WTC11 (cell line): ENCODE measurements at regions not wholly inside any gene's neighbourhood (a gene's known extent, or its start where the extent isn't known, plus 50 kb on each side); places are given as distances from the start of the nearest gene placed in this dataset.

Source experiments
- ATAC-seq: fragments of 200-7000 bp; cut with Tn5 transposase; 2 replicates; pipeline ENCODE4 v1.10.0; 2021; ENCODE audit warnings: mild to moderate bottlenecking, moderate library complexity
- CTCF ChIA-PET: fragments of 300-600 bp; sonication (Branson Sonifier 250); formaldehyde crosslinking; loops from one replicate; lab custom pipeline; 2021; ENCODE audit warnings: antibody characterized with exemption; lab: Charles Lee
- POLR2A ChIA-PET: fragments of 350-600 bp; sonication (Branson Sonifier 250); formaldehyde crosslinking; loops from one replicate; lab custom pipeline; 2021; ENCODE audit warnings: antibody characterized with exemption; lab: Charles Lee
- DNase-seq: peaks from one replicate; pipeline ENCODE4 v3.0.0; 2021; ENCODE audit warnings: low spot score
- H3K27ac Mint-ChIP-seq: 2 replicates; pipeline ENCODE4 v1.8.0; 2021; ENCODE audit warnings: mixed read lengths
- H3K27me3 Mint-ChIP-seq: 2 replicates; pipeline ENCODE4 v1.8.0; 2021; ENCODE audit warnings: low read depth, mild to moderate bottlenecking, moderate library complexity, mixed read lengths
- H3K36me3 Mint-ChIP-seq: 2 replicates; pipeline ENCODE4 v1.8.0; 2021; ENCODE audit warnings: mixed read lengths
- H3K4me1 Mint-ChIP-seq: 2 replicates; pipeline ENCODE4 v1.8.0; 2022; ENCODE audit warnings: mixed read lengths
- H3K4me3 Mint-ChIP-seq: 2 replicates; pipeline ENCODE4 v1.8.0; 2021; ENCODE audit warnings: mild to moderate bottlenecking, moderate library complexity, mixed read lengths
- H3K9me3 Mint-ChIP-seq: 2 replicates; pipeline ENCODE4 v1.8.0; 2021; ENCODE audit warnings: mixed read lengths
- EMX1 ChIP-seq: fragments of 250-450 bp; sonication (Bioruptor Pico); IDR thresholded peaks from 2 replicates; pipeline ENCODE4 v1.8.0; 2021; ENCODE audit warnings: mild to moderate bottlenecking
- FOXP1 ChIP-seq: sonication (generic); formaldehyde crosslinking; IDR thresholded peaks from 2 replicates; pipeline ENCODE4 v1.8.0; 2022; ENCODE audit warnings: missing genetic modification reagents, mild to moderate bottlenecking, moderate library complexity, borderline replicate concordance
- GABPB1 ChIP-seq: sonication (generic); formaldehyde crosslinking; IDR thresholded peaks from 2 replicates; pipeline ENCODE4 v1.8.1; 2023; ENCODE audit warnings: mild to moderate bottlenecking, missing genetic modification reagents
- HMGA2 ChIP-seq: fragments of 250-450 bp; sonication (Bioruptor Pico); IDR thresholded peaks from 2 replicates; pipeline ENCODE4 v1.4.0; 2021; ENCODE audit warnings: mild to moderate bottlenecking, moderate library complexity
- JUN ChIP-seq: sonication (generic); formaldehyde crosslinking; IDR thresholded peaks from 2 replicates; pipeline ENCODE4 v1.8.0; 2023; ENCODE audit warnings: mild to moderate bottlenecking, missing genetic modification reagents
- NR2C2 ChIP-seq: sonication (generic); formaldehyde crosslinking; IDR thresholded peaks from 2 replicates; pipeline ENCODE4 v1.8.0; 2022; ENCODE audit warnings: mild to moderate bottlenecking, missing genetic modification reagents
- PRRX2 ChIP-seq: fragments of 250-450 bp; sonication (Bioruptor Pico); IDR thresholded peaks from 2 replicates; pipeline ENCODE4 v1.8.0; 2021; ENCODE audit warnings: mild to moderate bottlenecking
- RELA ChIP-seq: sonication (generic); formaldehyde crosslinking; IDR thresholded peaks from 2 replicates; pipeline ENCODE4 v1.8.1; 2022; ENCODE audit warnings: missing genetic modification reagents, mild to moderate bottlenecking, borderline replicate concordance
- SMAD4 ChIP-seq: sonication (generic); formaldehyde crosslinking; IDR thresholded peaks from 2 replicates; pipeline ENCODE4 v1.8.0; 2022; ENCODE audit warnings: mild to moderate bottlenecking, missing genetic modification reagents
- TCF7 ChIP-seq: sonication (generic); formaldehyde crosslinking; IDR thresholded peaks from 2 replicates; pipeline ENCODE4 v1.8.0; 2022; ENCODE audit warnings: mild to moderate bottlenecking, low read depth, missing genetic modification reagents, moderate library complexity
- TP53 ChIP-seq: sonication (generic); formaldehyde crosslinking; IDR thresholded peaks from 2 replicates; pipeline ENCODE4 v1.8.1; 2023; ENCODE audit warnings: mild to moderate bottlenecking, missing genetic modification reagents
- USF2 ChIP-seq: sonication (generic); formaldehyde crosslinking; IDR thresholded peaks from 2 replicates; pipeline ENCODE4 v1.8.1; 2023; ENCODE audit warnings: mild to moderate bottlenecking, missing genetic modification reagents, moderate library complexity
- ZNF121 ChIP-seq: sonication (generic); formaldehyde crosslinking; IDR thresholded peaks from 2 replicates; pipeline ENCODE4 v1.8.0; 2023; ENCODE audit warnings: missing genetic modification reagents
- ZNF281 ChIP-seq: sonication (generic); formaldehyde crosslinking; IDR thresholded peaks from 2 replicates; pipeline ENCODE4 v1.8.0; 2023; ENCODE audit warnings: mild to moderate bottlenecking, missing genetic modification reagents
- ZNF416 ChIP-seq: fragments of 250-450 bp; sonication (Bioruptor Pico); IDR thresholded peaks from 2 replicates; pipeline ENCODE4 v1.9.0; 2021; ENCODE audit warnings: mild to moderate bottlenecking, inconsistent platforms
- ZNF532 ChIP-seq: fragments of 250-450 bp; sonication (Bioruptor Pico); IDR thresholded peaks from 2 replicates; pipeline ENCODE4 v1.9.0; 2021; ENCODE audit warnings: mild to moderate bottlenecking, borderline replicate concordance
- TF ChIP-seq, protein P1 (sequence below): sonication (generic); formaldehyde crosslinking; IDR thresholded peaks from 2 replicates; pipeline ENCODE4 v1.8.0; 2022; ENCODE audit warnings: mild to moderate bottlenecking, missing genetic modification reagents
- TF ChIP-seq, protein P2 (sequence below): sonication (generic); formaldehyde crosslinking; IDR thresholded peaks from 2 replicates; pipeline ENCODE4 v1.8.0; 2022; ENCODE audit warnings: mild to moderate bottlenecking, missing genetic modification reagents
- TF ChIP-seq, protein P3 (sequence below): sonication (generic); formaldehyde crosslinking; IDR thresholded peaks from 2 replicates; pipeline ENCODE4 v1.8.0; 2023; ENCODE audit warnings: missing genetic modification reagents, mild to moderate bottlenecking, borderline replicate concordance

- ATAC-seq (no peak), DNase-seq (no peak)
- no peaks in the 10 kb centered on the region for H3K9me3 Mint-ChIP-seq
- no peak overlapping the region for H3K27ac Mint-ChIP-seq
- TF ChIP-seq ZNF416 (CRISPR knock-in tag) (no peak), NR2C2 (CRISPR knock-in tag) (no peak)
- no peaks in the 10 kb centered on the region for H3K36me3 Mint-ChIP-seq
- no peak overlapping the region for H3K4me3 Mint-ChIP-seq
- no peaks in the 10 kb centered on the region for H3K4me1 Mint-ChIP-seq
- CTCF ChIA-PET, result interaction anchor here (1.1 kb wide), 1 partner anchor 282 kb away, joined by 4 read pairs; no protein-coding TSS in a partner anchor
- H3K27me3 Mint-ChIP-seq, result no peaks in the 10 kb centered on the region
- POLR2A ChIA-PET, result no interaction called here
Measured at GRCh38 chr6:137725949-137726348, 141.1 kb upstream of the TNFAIP3 start.

DNA sequence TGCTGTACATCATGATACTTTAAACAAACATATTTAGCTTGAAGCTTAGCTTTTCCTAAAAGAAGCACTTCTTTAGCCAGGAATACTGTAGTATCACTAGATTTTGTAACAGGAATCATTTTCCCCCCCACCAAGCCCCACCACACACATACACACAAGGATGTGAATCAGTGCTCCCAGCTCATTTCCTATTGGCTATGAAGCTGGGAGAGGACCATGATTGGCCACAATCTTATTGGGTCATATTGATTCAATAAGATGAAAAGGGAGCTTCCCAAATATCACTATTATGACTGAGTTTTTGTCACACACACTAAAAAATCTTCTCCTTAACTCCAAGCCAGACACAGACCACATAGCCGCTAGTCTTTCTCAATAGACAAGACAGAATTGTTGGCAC, 140.5 kb upstream of the TNFAIP3 start:
- no peak for ATAC-seq
- no peaks in the 10 kb centered on the region for H3K27me3 Mint-ChIP-seq
- H3K4me1 Mint-ChIP-seq, result no peaks in the 10 kb centered on the region
- no peaks in the 10 kb centered on the region for H3K9me3 Mint-ChIP-seq
- no peak overlapping the region for H3K4me3 Mint-ChIP-seq
- POLR2A ChIA-PET, result no interaction called here
- CTCF ChIA-PET, result interaction anchor here (0.9 to 1.1 kb wide), 2 partner anchors 73 to 281 kb away, joined by 3 to 4 read pairs; no protein-coding TSS in a partner anchor
- TF ChIP-seq ZNF532 (no peak), HMGA2 (CRISPR knock-in tag) (no peak), ZNF121 (CRISPR knock-in tag) (no peak), ZNF281 (no peak), PRRX2 (CRISPR knock-in tag) (no peak), RELA (no peak), EMX1 (no peak), FOXP1 (CRISPR knock-in tag) (no peak), USF2 (no peak), GABPB1 (CRISPR knock-in tag) (no peak), JUN (no peak), SMAD4 (CRISPR knock-in tag) (no peak), TCF7 (no peak), TP53 (no peak)
- TF ChIP-seq, protein P1, sequence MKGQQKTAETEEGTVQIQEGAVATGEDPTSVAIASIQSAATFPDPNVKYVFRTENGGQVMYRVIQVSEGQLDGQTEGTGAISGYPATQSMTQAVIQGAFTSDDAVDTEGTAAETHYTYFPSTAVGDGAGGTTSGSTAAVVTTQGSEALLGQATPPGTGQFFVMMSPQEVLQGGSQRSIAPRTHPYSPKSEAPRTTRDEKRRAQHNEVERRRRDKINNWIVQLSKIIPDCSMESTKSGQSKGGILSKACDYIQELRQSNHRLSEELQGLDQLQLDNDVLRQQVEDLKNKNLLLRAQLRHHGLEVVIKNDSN, result no peak
- TF ChIP-seq, protein P2, sequence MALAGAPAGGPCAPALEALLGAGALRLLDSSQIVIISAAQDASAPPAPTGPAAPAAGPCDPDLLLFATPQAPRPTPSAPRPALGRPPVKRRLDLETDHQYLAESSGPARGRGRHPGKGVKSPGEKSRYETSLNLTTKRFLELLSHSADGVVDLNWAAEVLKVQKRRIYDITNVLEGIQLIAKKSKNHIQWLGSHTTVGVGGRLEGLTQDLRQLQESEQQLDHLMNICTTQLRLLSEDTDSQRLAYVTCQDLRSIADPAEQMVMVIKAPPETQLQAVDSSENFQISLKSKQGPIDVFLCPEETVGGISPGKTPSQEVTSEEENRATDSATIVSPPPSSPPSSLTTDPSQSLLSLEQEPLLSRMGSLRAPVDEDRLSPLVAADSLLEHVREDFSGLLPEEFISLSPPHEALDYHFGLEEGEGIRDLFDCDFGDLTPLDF (CRISPR knock-in tag), result no peak
- TF ChIP-seq, protein P3, sequence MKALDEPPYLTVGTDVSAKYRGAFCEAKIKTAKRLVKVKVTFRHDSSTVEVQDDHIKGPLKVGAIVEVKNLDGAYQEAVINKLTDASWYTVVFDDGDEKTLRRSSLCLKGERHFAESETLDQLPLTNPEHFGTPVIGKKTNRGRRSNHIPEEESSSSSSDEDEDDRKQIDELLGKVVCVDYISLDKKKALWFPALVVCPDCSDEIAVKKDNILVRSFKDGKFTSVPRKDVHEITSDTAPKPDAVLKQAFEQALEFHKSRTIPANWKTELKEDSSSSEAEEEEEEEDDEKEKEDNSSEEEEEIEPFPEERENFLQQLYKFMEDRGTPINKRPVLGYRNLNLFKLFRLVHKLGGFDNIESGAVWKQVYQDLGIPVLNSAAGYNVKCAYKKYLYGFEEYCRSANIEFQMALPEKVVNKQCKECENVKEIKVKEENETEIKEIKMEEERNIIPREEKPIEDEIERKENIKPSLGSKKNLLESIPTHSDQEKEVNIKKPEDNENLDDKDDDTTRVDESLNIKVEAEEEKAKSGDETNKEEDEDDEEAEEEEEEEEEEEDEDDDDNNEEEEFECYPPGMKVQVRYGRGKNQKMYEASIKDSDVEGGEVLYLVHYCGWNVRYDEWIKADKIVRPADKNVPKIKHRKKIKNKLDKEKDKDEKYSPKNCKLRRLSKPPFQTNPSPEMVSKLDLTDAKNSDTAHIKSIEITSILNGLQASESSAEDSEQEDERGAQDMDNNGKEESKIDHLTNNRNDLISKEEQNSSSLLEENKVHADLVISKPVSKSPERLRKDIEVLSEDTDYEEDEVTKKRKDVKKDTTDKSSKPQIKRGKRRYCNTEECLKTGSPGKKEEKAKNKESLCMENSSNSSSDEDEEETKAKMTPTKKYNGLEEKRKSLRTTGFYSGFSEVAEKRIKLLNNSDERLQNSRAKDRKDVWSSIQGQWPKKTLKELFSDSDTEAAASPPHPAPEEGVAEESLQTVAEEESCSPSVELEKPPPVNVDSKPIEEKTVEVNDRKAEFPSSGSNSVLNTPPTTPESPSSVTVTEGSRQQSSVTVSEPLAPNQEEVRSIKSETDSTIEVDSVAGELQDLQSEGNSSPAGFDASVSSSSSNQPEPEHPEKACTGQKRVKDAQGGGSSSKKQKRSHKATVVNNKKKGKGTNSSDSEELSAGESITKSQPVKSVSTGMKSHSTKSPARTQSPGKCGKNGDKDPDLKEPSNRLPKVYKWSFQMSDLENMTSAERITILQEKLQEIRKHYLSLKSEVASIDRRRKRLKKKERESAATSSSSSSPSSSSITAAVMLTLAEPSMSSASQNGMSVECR, result no peak
- TF ChIP-seq, all 79 proteins: peak for 0
- no peak for DNase-seq
- H3K27ac Mint-ChIP-seq, result no peak overlapping the region
- no peaks in the 10 kb centered on the region for H3K36me3 Mint-ChIP-seq
